ENCODE measurements at regions not wholly inside any gene's neighbourhood (a gene's known extent, or its start where the extent isn't known, plus 50 kb on each side); places are given as distances from the start of the nearest gene placed in this dataset.

DNA sequence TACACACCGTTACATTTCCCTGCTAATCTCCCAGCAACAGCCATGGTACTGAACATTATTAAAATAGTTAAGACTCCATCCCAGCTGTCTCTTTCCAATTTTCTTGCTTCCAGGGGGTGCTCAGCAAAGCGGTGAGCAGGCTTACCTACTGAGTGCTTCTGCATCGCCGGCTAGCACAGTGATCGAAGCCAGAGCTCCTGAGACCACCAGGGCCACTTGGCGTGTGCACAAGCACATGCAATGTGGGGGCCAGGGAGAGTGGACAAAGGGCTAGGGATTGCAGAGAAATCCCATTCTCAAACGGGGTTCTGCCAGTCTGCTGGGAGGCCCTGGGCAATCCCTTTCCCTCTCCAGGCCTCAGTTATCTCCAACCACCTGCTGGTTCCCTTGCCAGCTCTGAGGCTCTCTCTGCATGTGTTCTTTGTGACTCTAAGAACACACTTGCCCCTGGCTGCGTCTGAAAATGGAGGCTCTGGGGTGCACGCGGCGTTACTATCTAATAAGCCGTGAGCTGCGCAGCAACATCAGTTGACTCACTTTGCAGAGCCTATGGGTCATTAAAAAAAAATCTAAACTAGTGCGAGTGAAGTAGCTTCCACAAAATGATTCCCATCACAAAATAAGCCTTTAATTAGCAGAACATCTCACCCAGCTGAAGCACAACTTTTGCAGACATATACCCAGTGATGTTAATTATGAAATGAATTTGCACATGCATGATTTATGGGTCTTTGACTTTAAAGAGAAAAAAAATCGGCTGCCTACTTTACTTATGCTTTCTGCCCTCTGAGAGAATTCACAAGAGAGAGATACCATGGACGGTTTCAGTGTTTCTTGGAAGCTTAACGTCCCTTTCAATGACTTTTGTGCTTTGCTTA is 271.5 kb downstream of the TLE3 start:
- no peak for DNase-seq

DNA sequence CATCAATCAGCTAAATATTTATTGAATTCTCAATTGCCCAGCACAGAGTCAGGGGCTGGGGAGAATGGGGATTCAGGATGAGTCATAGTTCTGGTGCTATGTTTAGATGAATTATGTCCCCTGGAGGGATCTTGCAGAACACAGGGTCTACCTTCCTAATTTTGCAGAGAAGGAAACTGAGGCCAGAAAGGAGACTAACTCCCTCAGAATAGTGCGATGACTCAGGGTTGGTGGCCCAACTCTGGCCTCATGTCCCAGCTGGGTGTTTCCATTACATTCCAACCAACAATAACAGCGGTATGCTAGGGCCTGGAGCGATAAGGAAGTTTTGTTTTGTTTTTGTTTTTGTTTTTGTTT is 270.9 kb downstream of the TLE3 start:
- no peak for DNase-seq

DNA sequence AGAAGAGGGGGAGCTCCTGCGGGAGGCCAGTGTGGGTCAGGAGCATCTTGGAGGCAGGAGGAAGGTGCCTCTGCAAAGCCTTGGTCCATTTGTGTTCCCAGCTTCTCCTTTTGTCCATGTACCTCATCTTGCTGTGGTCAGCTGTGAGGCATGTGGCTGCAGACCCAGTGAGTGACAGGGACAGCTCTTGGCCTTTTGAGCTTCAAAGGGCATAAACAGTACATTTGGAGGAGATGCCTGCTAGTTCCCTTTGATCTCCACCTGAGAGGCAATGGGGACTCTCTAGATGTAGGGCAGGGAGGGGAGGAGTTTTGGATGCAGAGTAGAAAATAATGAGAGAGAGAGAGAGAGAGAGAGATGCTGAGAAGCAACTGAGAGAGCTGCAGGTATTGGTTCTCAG is 270.0 kb downstream of the TLE3 start:
- DNase-seq, result no peak

DNA sequence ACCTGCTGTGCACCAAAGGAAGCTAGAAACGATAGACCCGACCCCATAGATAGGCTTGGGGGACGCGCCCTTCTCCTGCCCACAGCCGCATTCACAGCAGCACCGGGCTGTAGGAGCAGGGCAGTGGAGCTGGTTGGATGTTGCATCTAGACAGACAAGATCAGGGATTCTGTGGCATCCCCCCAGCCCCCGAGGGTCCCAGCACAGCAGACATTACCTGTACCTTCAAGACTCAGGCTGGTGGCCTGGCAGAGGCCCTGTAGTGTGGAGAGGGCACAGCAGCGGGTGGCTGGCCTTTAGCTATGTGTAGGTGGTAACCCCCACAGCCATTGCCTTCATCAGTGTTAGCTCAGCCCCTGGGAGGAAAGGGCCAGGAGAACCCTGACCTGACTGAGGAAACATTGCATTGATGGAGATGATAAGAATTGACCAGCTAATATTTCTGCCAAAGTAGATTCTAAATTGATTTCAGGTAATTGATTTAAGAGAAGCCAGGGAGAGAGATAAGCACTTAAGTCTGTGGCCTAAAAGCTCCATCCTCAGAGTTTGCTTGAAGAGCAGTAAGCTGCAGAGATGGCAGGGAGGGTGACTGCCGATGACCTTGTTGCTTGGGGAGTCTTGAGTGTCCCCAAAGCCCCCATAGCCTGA is 269.4 kb downstream of the TLE3 start:
- no peak for DNase-seq

DNA sequence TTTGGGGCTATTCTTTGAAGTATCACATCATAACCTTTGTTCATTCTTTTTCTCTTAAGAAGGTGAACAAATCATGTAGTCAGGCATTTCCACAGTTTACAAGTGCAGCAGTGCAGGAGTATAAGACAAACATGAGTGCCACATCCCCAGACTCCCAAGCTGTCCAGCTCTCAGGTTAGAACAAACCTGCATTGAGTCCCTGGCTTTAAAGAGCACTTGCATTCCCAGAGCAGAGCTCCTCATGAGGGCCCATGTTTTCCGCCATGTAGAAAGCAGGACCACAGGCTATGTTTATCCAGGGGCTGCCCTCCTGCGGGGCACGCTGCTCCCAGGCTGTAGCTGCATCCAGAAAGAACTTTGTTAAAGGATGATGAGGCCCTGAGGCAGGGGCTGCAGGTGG is 267.7 kb downstream of the TLE3 start:
- DNase-seq, result no peak

DNA sequence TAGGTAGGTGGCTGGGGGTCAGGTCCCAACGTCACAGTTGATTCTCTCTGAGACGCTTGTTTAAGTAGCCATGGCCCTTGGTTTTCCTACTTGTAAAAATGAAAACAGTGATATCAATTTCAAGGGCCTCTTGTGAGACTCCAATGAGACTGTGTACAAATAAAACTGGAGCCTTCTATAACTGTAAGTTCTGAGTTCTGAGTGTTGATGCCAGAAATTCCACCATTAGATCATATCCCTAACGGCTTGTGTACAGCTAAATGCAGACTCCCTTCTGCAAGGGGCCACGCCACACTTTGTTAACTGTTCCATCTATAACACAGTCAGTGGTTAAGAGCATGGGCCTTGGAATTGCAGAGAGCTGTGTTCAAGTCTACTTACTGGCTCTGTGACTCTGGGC is 267.3 kb downstream of the TLE3 start:
- DNase-seq, result no peak

DNA sequence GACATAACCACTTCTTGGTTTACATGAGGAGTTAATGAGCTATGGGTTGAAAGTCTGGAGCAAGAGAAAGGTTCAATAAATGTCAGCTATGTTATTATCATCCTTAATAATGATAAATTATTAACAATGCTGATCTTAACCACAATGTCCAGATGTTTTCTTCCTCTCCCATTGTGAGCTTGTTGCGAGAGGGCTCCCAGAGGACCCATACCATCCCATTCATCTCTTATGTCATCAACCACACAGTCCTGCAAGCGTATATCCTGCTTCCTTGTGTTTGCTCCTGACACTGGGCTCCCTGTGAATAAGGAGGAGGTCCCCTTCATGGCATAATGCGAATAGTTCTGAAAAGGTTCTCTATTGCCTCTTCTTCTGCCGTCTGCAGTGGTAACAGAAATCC is 266.8 kb downstream of the TLE3 start:
- DNase-seq, result no peak

DNA sequence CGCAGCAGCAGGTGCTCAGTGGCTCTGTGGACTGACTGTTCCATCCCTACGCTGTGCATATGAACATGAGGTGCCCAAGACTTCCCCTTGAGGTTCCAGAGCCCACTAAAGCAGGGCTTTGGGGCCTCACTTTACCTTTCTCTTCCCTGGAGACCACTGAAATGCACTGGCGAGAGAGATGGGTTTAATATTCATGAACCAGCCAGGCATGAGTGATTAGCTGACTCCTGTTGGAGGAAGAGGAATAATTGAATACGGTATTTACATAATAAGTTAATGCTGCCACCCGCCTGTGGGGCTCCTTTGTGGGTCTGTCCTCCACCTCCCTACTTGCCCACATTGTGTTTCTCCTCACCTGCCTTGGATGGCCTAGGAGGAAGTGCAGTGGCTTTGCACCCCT is 263.4 kb downstream of the TLE3 start:
- DNase-seq, result no peak

DNA sequence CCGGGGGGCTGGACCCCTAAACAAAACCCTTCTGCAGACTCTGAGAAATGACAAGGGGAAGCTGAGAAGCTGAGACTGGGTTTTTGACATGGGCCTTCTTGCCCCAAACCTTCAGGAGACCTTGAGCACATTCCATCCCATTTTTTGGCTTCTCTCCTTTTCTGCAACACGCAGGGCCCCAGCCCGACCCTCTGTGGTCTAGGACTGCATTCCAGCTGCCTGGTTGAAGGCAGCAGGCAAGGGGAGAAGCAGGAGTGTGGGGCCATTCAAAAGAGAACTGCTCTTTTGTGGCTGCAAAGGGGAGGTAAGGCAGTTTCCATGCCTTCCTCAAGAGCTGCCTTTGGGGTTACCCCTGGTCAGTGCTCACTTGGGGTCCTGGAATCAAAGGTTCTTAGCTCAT is 263.0 kb downstream of the TLE3 start:
- DNase-seq, result no peak

DNA sequence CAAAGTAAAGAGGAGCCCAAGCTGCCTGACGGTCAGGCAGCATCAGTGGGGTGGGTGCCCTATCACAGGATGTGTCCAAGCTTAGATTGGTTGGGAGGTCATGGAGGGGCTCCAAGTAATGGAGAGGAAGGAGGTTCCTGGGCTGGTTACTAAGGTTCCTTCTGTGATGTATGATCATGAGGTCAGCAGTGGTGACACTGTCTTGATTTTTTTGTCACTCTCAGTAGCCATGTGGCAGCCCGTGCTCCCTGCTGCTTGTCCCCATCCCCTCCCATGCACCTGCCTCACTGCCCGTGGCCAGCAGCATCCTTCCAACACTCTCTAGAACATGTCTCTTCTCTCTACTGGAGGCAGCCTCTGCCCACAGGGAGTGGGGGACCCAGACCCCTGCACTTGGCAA is 261.7 kb downstream of the TLE3 start:
- no peak for DNase-seq

DNA sequence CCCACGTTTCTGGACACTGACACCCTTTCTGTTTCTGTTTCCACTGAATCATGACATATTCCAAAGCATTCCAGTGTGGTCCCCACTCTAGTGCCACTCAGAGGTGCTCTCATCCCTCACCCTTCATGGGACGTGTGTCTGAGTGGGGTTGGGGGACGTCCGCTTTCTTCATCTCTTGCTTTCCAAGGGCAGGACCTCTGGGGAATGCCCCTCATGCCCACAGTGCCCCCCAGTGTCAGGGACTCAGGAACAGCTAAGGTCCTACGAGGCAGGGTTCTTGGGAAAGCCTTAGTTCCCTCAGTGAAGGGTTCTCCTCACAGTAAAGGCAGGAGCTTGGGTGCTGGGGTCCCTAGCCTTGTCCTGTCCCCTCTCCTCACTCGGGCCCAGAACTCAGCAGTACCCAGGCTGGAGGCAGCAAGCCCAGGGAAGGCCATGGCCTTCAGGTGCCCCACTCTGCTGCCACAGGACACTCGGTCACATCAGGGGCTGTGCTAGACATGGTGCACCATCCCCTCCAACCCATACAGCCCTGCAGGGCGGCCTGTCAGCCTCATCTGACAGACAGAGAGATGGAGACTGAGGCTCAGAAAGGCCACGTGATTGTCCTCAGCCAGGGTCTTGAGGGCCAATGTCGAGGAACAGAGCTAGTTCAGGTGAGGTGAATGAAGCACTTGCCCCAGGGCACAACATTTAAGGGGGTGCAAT is 261.0 kb downstream of the TLE3 start:
- no peak for DNase-seq

DNA sequence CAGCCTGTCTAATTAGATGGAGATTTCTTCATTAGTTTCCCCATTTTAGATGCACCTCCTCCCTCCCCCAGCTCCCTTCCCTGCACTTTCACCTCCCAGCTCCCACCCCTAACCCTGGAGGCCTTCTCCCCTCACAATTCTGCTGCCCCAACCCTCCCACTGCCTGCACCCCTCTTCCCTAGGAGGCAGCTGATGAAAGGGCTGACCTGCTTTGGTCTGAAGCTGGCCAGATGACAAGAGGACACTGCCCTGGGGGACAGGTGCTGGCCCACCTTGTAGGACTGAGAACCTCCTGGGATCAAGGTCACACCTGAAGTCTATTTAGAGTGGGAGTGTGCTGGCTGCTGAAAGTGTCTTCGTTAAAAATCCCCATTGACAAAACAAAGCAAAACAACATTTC is 259.4 kb downstream of the TLE3 start:
- DNase-seq, result no peak

DNA sequence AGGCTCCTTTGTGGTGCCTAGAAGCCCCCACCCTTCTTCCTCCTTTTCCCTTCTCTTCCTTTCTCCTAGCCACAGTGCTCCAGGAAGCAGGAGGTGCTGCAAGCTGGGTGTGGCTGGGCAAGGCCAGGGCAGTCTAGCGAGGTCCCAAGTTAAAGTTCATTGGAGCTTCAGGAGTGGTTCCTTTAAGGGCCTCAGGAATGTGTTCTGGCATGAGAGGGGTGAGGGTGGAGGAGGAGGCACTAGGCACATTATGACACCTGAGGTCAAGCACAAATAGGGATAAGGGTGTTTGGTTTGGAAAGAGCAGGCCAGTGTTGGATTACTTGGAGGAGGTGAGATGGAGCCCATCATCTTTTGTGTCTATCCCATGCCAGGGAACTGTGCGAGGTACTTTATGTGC is 258.7 kb downstream of the TLE3 start:
- DNase-seq, result no peak

DNA sequence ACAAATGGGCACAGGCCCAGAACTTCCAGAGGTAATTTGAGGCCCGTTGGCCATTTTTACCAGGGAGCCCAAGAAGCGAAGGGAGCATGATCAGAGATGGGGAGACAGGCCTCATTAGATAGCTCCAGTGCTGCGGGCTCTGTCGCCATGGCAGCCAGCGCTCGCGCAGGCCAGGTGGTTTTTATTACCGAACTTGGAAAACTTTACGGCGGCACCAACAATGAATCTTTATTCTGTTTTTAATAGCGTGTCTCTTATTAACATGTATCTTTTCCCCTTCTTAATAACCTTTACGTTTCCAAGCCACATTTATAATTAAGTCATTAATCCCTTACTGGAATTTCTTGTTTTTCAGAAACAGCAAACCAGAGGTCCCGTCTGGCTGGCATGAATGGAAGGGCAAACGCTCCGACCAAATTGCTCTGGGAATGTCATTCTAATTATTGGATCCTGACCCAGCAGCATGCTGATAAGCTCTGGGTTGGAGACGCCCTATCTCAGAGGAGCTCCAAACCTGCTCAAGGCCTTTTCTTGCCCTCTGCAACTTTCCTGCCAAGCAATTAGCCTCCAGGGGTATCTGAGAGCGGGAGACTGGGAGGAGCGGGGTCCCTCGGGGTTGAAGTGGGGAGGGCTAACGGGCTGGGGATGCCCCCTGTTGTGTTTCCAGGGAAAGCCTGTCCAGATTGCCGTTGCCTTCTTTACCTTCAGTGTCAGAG is 256.4 kb downstream of the TLE3 start:
- no peak for DNase-seq

DNA sequence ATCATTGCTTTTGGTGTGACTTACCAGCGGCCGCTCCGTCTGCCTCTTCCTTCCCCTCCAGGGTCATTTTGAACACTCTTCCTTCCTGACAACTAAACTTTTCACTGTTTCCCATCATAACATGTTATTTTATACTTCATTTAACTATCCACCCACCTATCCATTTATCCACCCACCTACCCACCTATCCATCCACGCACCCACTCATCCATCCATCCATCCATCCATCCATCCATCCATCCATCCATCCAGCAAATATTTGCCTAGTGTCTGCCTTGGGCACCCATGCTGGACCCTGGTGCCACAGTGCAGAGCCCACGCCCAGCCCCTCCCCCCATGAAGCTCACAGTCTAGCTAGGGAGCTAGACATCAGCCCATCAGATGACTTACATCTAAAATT is 254.9 kb downstream of the TLE3 start:
- DNase-seq, result no peak

DNA sequence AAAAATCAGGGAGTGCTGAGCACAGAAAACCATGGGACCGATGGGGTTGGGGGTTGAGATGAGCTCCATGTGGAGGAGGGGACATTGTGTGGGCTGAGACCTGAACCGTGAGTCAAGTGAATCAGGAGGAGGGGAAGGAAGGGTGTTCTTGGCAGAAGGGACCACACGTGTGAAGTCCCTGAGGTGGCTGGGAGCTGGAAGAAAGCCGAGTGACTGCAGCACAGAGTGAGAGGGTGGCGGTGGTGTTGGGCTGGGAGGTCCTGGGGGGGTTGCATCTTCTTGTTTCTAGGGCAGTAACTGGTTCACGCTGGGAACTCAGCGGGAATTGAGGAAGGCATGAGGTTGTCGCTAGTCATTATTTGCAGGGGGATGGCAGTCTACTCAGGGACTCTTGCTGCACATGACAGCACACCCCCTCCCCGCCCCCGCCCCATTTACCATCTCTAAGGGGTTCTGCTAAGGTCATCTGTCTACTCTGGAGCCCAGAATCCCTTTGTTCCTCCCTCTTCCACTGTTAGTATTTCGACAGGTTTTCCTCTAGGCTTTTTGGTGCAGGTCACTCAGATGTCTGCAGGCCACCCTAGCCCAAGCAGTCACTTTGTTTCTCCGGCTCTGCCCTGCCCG is 254.3 kb downstream of the TLE3 start:
- DNase-seq, result no peak

DNA sequence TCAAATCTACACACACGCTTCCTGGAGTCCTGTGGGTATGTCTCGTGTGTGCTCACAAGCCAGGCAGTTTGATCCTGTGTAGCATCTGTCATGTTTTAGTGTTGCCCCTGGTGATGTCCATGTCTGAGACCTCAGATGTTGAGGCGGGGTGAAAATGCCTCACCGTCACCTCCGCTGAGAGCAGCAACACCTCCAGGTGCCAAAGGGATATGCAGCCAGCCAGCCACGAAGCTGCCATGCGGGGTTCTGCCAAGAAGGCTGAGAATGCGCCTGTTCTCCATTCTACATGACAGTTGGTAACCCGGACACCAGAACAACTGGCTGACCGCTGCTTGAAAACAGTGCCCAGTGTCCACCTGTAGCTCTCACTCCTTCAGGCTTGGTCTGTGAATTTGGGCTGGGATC is 253.8 kb downstream of the TLE3 start:
- no peak for DNase-seq

DNA sequence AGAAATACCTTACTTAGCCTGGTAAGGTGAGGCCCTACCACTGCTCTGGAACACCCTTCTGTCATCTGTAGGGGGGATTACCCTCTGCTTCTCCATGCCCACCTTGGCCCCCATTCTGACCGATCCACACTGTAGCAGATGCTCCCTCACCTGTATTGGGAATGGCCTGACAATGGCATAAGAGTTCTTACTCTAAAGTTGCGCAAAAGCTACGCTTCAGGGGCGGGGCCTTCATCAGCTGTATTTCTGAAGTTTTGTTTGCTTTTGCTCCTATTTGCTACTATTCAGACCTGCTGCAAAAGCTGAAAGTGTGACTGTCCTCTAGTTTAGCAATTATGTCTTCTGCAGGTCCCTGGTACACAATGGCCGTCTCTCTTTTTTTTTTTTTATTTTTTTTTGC is 252.6 kb downstream of the TLE3 start:
- DNase-seq, result no peak

DNA sequence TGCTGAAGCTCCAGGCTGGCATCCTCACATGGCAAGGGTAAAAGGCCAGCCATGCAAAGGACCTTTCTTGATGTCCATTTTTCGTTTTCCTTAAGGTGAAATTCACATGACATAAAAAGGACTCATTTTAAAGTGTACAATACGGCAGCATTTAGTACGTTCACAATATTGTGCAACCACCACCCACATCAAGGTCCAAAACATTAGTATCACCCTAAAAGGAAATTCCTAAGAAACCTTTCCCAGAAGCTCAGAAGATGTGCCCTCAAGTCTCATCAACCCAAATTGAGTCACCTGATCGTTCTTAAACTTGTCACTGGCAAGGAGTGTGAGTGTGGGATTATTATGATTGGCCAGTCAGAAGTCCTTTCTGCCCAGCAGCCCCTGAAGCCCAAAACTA is 250.1 kb downstream of the TLE3 start:
- DNase-seq, result no peak

DNA sequence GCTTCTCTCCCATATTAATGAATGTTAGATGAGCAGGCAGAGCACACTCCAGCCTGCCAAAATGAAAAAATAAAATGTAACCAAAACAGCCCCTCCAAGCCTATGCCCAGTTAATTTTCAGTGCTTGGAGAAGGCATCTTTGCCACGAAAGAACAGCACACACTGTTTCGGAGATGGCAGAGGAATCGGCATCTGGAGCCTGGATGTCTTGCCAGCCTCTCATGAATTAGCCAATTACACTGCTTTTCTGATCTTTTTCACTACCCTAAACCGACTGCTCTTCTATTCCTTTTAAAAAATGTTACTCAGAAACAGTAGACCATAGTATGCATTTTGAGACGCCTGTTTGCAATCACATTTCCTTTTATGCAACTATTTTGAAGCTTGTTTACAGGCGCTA is 249.6 kb downstream of the TLE3 start:
- DNase-seq, result no peak

DNA sequence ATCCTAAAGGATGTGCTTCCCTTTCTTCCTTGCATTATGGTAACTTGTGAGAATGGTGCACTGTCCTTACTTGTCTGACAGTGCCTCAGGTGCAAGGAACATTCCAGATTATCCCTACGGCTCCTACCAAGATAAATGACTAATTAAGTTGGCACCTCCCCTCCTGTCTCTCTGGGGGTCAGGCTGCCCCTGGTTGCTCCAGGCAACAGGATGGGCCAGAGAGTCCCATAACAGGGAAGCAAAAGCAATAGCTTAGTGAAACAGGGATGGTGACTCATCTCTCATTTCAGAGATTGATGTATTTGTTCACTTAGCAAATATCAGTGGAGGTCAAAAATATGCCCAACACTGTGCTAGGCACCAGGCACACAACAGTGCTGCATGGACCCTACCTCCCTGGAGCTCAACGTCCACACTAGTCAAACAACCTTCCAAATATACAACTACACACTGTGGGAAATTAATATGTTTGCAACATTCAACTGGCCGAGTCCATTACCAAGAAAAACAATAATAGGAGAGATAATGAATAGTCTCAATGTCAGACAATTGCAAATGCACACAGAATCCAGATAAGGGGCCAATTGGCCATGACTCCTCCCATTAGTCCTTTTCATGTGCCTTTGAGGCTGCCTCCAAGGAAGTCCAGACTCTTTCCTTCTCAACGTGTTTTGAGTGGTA is 249.0 kb downstream of the TLE3 start:
- DNase-seq, result no peak

DNA sequence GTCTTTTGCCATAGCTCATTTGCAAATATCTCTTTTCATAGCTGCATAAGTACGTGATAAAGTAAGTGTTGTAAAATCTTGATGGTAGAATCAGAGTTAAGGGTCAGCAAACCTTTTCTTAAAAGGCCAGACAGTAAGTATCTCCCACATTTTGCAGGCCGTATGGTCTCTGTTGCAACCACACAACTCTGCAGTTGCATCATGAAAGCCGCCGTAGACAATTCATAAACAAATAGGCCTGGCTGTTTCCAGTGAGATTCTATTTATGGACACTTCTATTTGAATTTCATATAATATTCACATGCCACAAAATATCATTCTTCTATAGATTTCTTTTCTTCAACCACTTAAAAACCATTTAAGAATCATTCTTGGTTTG is 248.5 kb downstream of the TLE3 start:
- DNase-seq, result no peak

DNA sequence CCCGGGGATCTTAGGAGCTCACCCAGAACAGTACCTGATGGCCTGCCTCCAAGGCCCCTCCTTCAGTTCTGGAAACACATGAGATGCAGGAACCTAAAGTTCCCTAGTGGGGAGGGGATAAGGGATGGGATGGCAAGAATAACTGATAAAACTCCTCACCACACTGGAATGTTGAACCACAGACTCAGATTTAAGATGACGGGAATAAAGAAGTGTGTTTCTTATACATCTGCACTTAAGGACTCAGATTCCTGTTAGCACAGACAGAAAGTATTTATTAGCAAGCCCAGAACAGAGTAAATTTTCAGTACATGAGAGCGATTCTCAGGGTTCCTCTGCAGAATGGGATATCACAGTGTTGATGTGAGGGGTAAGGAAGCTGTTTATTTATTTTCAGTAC is 245.2 kb downstream of the TLE3 start:
- no peak for DNase-seq
